Nephron progenitor cell (in vitro differentiated cells): ENCODE measurements at regions not wholly inside any gene's neighbourhood (a gene's known extent, or its start where the extent isn't known, plus 50 kb on each side); places are given as distances from the start of the nearest gene placed in this dataset.

Experiments used
- DNase-seq: peaks from one replicate; pipeline ENCODE4 v3.0.0; 2021
- H3K27ac Mint-ChIP-seq: 2 replicates; pipeline ENCODE4 v1.8.0; 2021; ENCODE audit warnings: mild to moderate bottlenecking, moderate library complexity, mixed read lengths
- H3K27me3 Mint-ChIP-seq: 2 replicates; pipeline ENCODE4 v1.8.0; 2021; ENCODE audit warnings: mild to moderate bottlenecking, low read depth, mixed read lengths; ENCODE audit not compliant: poor library complexity
- H3K36me3 Mint-ChIP-seq: 2 replicates; pipeline ENCODE4 v1.8.0; 2021; ENCODE audit warnings: low read depth, mixed read lengths
- H3K4me1 Mint-ChIP-seq: 2 replicates; pipeline ENCODE4 v1.8.0; 2021; ENCODE audit warnings: mixed read lengths
- H3K4me3 Mint-ChIP-seq: 2 replicates; pipeline ENCODE4 v1.8.0; 2021; ENCODE audit warnings: mild to moderate bottlenecking, moderate library complexity, mixed read lengths
- H3K9me3 Mint-ChIP-seq: 2 replicates; pipeline ENCODE4 v1.8.0; 2021; ENCODE audit warnings: mild to moderate bottlenecking, moderate library complexity, mixed read lengths
- CTCF ChIP-seq: fragments of 200-600 bp; sonication (generic); IDR thresholded peaks from 2 replicates; pipeline ENCODE4 v1.5.0; 2021; ENCODE audit warnings: antibody characterized with exemption

- Mint-ChIP-seq H3K36me3 (no peaks in the 10 kb centered on the region), H3K27me3 (peaks cover 4% of the 10 kb centered on the region), H3K4me3 (no peak overlapping the region), H3K9me3 (no peaks in the 10 kb centered on the region), H3K4me1 (no peaks in the 10 kb centered on the region), H3K27ac (no peak overlapping the region)
- DNase-seq, result no peak
- TF ChIP-seq CTCF, result no peak
These were observed 102.0 kb downstream of the LHX9 start for GRCh38 chr1:198019126-198019525.

DNA sequence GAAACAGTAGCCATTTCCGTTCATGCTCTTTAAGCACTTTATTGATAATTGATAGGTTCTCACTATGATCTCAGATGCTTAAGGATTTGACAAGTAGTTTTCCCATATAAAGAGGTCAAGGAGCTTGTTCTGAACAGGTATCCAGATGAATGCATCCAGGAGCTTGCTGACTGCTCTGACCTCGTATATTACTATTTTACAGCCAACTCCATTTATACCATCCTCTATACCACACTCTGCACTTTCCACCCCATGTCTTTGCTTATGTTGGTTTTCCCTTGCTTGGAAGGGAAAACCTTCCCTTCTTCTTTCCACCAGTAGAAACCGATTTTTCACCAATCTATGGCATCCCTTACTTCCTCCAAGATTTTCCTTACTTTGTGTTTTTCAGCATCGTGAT lies 107.2 kb downstream of the LHX9 start:
- no peak for TF ChIP-seq CTCF
- Mint-ChIP-seq H3K27ac (no peak overlapping the region), H3K36me3 (no peaks in the 10 kb centered on the region), H3K27me3 (peaks cover 4% of the 10 kb centered on the region), H3K4me1 (peaks cover 5% of the 10 kb centered on the region), H3K9me3 (peaks cover 4% of the 10 kb centered on the region), H3K4me3 (no peak overlapping the region)
- no peak for DNase-seq

GRCh38 chr1:198024782-198025181 lies 107.6 kb downstream of the LHX9 start:
- DNase-seq, result no peak
- no peaks in the 10 kb centered on the region for H3K36me3 Mint-ChIP-seq
- H3K27me3 Mint-ChIP-seq, result peaks cover 4% of the 10 kb centered on the region
- H3K4me3 Mint-ChIP-seq, result no peak overlapping the region
- no peak for TF ChIP-seq CTCF
- peaks cover 4% of the 10 kb centered on the region for H3K9me3 Mint-ChIP-seq
- H3K4me1 Mint-ChIP-seq, result peaks cover 5% of the 10 kb centered on the region
- H3K27ac Mint-ChIP-seq, result no peak overlapping the region

DNA sequence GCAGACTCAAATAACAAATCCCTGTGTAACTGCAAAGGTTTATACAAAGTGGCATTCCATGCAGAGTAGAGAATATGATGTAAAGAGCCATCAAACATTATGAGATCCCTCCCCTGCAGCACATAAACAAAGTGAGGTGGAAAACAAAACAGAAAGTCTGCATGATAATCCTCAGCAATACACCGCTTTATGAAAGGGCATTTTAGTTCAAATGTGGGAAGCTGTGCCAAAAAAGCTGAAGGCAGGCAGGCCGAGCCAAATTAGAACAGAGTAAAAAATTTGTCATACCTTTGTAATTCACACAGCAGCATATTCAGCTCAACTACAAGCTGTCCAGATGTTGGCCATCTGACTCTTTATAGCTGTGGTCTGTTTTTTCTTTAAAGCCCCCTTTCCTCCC lies 113.5 kb downstream of the LHX9 start:
- no peak for DNase-seq
- H3K4me3 Mint-ChIP-seq, result no peak overlapping the region
- TF ChIP-seq CTCF, result no peak
- no peak overlapping the region for H3K27ac Mint-ChIP-seq
- peaks cover 4% of the 10 kb centered on the region for H3K9me3 Mint-ChIP-seq
- no peaks in the 10 kb centered on the region for H3K27me3 Mint-ChIP-seq
- H3K36me3 Mint-ChIP-seq, result no peaks in the 10 kb centered on the region
- peaks cover 7% of the 10 kb centered on the region for H3K4me1 Mint-ChIP-seq

DNA sequence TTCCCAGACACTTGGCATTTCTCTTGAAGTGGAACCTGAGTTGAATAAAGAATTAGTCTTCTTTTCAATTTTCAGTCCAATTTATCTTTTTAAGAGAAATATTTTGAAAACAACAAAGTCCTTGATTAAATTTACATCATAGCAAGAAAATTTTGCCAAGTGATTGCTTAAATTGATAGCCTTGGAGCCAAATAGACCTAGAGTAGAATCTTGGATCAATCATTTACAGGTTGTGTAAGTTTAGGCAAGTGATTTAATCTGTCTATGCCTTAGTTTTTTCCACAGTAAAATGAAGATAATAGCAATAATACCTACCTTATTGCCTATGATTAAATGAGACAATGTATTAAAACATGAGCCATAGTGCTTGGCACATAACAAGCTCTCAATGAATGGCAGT lies 113.9 kb downstream of the LHX9 start:
- peaks cover 7% of the 10 kb centered on the region for H3K4me1 Mint-ChIP-seq

More for the DNA sequence above, 113.9 kb downstream of the LHX9 start:
- no peaks in the 10 kb centered on the region for H3K36me3 Mint-ChIP-seq
- DNase-seq, result no peak
- no peak overlapping the region for H3K4me3 Mint-ChIP-seq
- H3K9me3 Mint-ChIP-seq, result peaks cover 4% of the 10 kb centered on the region
- no peak for TF ChIP-seq CTCF
- no peak overlapping the region for H3K27ac Mint-ChIP-seq
- H3K27me3 Mint-ChIP-seq, result no peaks in the 10 kb centered on the region
